OCI-LY3 (cell line): ENCODE measurements at regions not wholly inside any gene's neighbourhood (a gene's known extent, or its start where the extent isn't known, plus 50 kb on each side); places are given as distances from the start of the nearest gene placed in this dataset.

Source experiments
- H2AFZ ChIP-seq: fragments of 200-600, 300-600 bp; shearing (Covaris generic); 2 replicates; pipeline ENCODE4 v1.6.0; 2014; ENCODE audit warnings: antibody characterized with exemption, low read depth, low read length
- H3K27ac ChIP-seq: fragments of 200-600, 300-600 bp; sonication (generic); 2 replicates; pipeline ENCODE4 v1.5.1; 2014; ENCODE audit warnings: mild to moderate bottlenecking, low read length, moderate library complexity, mixed read lengths
- H3K27me3 ChIP-seq: fragments of 200-600, 300-600 bp; sonication (generic); 2 replicates; pipeline ENCODE4 v1.6.1; 2014; ENCODE audit warnings: low read depth, low read length, mixed read lengths
- H3K36me3 ChIP-seq: fragments of 200-600, 300-600 bp; sonication (generic); replicated peaks from 2 replicates; pipeline ENCODE3; 2014; ENCODE audit warnings: low read depth, low read length, mixed read lengths
- H3K4me1 ChIP-seq: fragments of 300-600, 200-600 bp; sonication (generic); 2 replicates; pipeline ENCODE4 v1.6.1; 2014; ENCODE audit warnings: low read length, mixed read lengths
- H3K4me2 ChIP-seq: fragments of 200-600, 300-600 bp; sonication (generic); 2 replicates; pipeline ENCODE4 v1.6.1; 2014; ENCODE audit warnings: low read length, mixed read lengths
- H3K4me3 ChIP-seq: fragments of 300-600, 200-600 bp; sonication (generic); 2 replicates; pipeline ENCODE4 v1.5.1; 2014; ENCODE audit warnings: antibody characterized with exemption, mild to moderate bottlenecking, low read length, moderate library complexity
- H3K79me2 ChIP-seq: fragments of 300-600, 200-600 bp; shearing (Covaris generic); 2 replicates; pipeline ENCODE4 v1.6.1; 2014; ENCODE audit warnings: mild to moderate bottlenecking, low read length, mixed read lengths
- H3K9ac ChIP-seq: fragments of 300-600, 200-600 bp; shearing (Covaris generic); 2 replicates; pipeline ENCODE4 v1.6.0; 2014; ENCODE audit warnings: mild to moderate bottlenecking, low read length, moderate library complexity
- H3K9me3 ChIP-seq: fragments of 200-600, 300-600 bp; shearing (Covaris generic); 2 replicates; pipeline ENCODE4 v1.6.1; 2014; ENCODE audit warnings: low read length, mixed read lengths; ENCODE audit not compliant: insufficient read depth
- H4K20me1 ChIP-seq: fragments of 200-600, 300-600 bp; sonication (generic); 2 replicates; pipeline ENCODE4 v1.6.1; 2016; ENCODE audit warnings: low read length, mixed read lengths; ENCODE audit not compliant: insufficient read depth
- EZH2phosphoT487 ChIP-seq: fragments of 200-600 bp; shearing (Covaris generic); IDR thresholded peaks from 2 replicates; pipeline ENCODE4 v1.6.1; 2018; ENCODE audit warnings: antibody characterized with exemption, mixed run types, low read depth
- TF ChIP-seq, protein P1 (sequence below): fragments of 200-600, 300-600 bp; sonication (generic); IDR thresholded peaks from 2 replicates; pipeline ENCODE4 v1.5.1; 2014; ENCODE audit warnings: antibody characterized with exemption, low read length, low read depth

- Histone ChIP-seq H3K79me2 (no peaks in the 10 kb centered on the region), H3K9me3 (peaks cover 4% of the 10 kb centered on the region; the same call in 1 of the 2 replicates), H3K27ac (no peak overlapping the region), H3K4me3 (no peak overlapping the region), H3K9ac (no peak overlapping the region), H4K20me1 (no peaks in the 10 kb centered on the region), H2AFZ (no peak overlapping the region), H3K4me1 (no peaks in the 10 kb centered on the region), H3K4me2 (no peak overlapping the region), H3K36me3 (no peaks in the 10 kb centered on the region), H3K27me3 (no peaks in the 10 kb centered on the region)
- TF ChIP-seq, protein P1, sequence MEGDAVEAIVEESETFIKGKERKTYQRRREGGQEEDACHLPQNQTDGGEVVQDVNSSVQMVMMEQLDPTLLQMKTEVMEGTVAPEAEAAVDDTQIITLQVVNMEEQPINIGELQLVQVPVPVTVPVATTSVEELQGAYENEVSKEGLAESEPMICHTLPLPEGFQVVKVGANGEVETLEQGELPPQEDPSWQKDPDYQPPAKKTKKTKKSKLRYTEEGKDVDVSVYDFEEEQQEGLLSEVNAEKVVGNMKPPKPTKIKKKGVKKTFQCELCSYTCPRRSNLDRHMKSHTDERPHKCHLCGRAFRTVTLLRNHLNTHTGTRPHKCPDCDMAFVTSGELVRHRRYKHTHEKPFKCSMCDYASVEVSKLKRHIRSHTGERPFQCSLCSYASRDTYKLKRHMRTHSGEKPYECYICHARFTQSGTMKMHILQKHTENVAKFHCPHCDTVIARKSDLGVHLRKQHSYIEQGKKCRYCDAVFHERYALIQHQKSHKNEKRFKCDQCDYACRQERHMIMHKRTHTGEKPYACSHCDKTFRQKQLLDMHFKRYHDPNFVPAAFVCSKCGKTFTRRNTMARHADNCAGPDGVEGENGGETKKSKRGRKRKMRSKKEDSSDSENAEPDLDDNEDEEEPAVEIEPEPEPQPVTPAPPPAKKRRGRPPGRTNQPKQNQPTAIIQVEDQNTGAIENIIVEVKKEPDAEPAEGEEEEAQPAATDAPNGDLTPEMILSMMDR: no peak
- no peak for TF ChIP-seq EZH2phosphoT487
These were observed 239.2 kb downstream of the ANTXR2 start for GRCh38 chr4:79833857-79834256.

DNA sequence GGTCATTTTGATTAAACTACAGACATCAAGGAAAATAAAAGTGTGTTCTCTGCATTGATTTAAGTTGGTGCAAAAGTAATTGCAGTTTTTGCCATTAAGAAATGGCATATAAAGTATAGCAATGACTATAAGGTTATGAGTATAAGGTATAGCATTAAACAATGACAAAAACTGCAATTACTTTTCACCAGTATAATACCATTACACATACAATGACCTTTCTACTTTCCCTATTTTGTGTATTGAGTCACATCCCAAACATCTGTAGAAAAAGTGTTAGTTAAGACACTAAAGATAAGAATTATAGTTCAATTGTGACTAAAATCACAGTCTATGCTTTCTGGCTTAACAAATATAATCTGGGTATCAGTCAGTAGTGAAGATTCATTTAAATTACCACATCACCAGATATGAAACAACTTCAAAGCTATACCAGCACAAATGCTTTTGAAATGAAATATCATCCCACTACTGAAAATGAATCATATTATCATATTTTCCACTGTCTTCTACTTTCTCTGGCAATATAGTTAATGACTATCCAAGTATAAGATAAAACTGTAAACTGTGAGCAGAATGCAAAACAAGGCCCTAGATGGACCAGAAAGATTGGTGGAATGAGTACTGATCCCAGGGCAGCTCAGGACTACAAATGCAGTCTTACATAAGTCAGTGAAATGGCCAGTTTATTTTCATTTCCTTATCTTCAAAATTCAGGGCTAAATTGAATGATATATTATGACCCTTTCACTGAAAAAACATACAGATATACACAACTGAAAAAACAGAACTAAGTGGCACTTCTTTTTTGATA is 241.1 kb downstream of the ANTXR2 start:
- H3K36me3 ChIP-seq: no peaks in the 10 kb centered on the region
- H3K27ac ChIP-seq: no peak overlapping the region
- no peak overlapping the region for H2AFZ ChIP-seq
- H3K4me2 ChIP-seq: no peak overlapping the region
- H4K20me1 ChIP-seq: no peaks in the 10 kb centered on the region
- no peaks in the 10 kb centered on the region for H3K4me1 ChIP-seq
- no peaks in the 10 kb centered on the region for H3K79me2 ChIP-seq
- no peak for TF ChIP-seq EZH2phosphoT487
- TF ChIP-seq, protein P1: no peak
- H3K27me3 ChIP-seq: no peaks in the 10 kb centered on the region
- no peak overlapping the region for H3K9ac ChIP-seq
- H3K4me3 ChIP-seq: no peak overlapping the region
- H3K9me3 ChIP-seq: no peaks in the 10 kb centered on the region

DNA sequence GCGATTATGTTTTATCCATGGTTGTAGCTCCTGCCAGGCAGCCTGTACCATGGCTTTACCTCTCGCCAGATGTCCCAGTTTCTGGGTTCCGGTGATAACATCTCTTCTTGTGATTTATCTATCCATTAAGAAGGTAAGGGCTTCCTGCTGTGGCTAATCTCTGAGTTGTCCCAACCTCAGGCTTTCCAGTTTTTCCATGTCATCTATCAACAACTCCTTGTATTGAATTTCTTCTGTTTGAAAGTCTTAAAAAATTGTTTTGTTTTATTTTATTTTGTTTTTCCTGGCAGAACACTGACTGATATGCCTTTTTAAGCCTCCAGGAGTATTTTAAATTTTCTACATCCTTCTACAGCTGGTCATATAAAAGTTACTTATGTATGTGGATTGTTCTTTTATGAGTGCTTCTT is 241.9 kb downstream of the ANTXR2 start:
- no peak overlapping the region for H3K27ac ChIP-seq
- TF ChIP-seq, protein P1: no peak
- TF ChIP-seq EZH2phosphoT487: no peak
- no peaks in the 10 kb centered on the region for H3K27me3 ChIP-seq
- H3K4me3 ChIP-seq: no peak overlapping the region
- H4K20me1 ChIP-seq: no peaks in the 10 kb centered on the region
- H3K4me1 ChIP-seq: no peaks in the 10 kb centered on the region
- H3K9ac ChIP-seq: no peak overlapping the region
- no peak overlapping the region for H3K4me2 ChIP-seq
- H3K36me3 ChIP-seq: no peaks in the 10 kb centered on the region
- H3K9me3 ChIP-seq: no peaks in the 10 kb centered on the region
- H3K79me2 ChIP-seq: no peaks in the 10 kb centered on the region
- H2AFZ ChIP-seq: no peak overlapping the region

GRCh38 chr4:79827283-79827682 is 245.7 kb downstream of the ANTXR2 start:
- Histone ChIP-seq H3K79me2 (no peaks in the 10 kb centered on the region), H3K4me2 (no peak overlapping the region), H3K36me3 (no peaks in the 10 kb centered on the region), H4K20me1 (no peaks in the 10 kb centered on the region), H3K27ac (no peak overlapping the region), H3K9ac (no peak overlapping the region), H2AFZ (no peak overlapping the region), H3K4me3 (no peak overlapping the region), H3K27me3 (no peaks in the 10 kb centered on the region), H3K4me1 (no peaks in the 10 kb centered on the region), H3K9me3 (no peaks in the 10 kb centered on the region)
- TF ChIP-seq, protein P1: no peak
- TF ChIP-seq EZH2phosphoT487: no peak
